ENCODE measurements at regions not wholly inside any gene's neighbourhood (a gene's known extent, or its start where the extent isn't known, plus 50 kb on each side); places are given as distances from the start of the nearest gene placed in this dataset.
"Not testable (repeated sequence)": the region's sequence is repeated elsewhere in the genome, so short reads cannot be mapped to it uniquely, and the experiment has no call there.

GRCh38 chr7:50240699-50241098 lies 63.8 kb upstream of the IKZF1 start:
- TF ChIP-seq CTCF (IDR thresholded peaks at IDR 0.05 in 4 of 5, conservative IDR thresholded peaks at IDR 0.05 in 1 of 5); POLR2A (IDR thresholded peaks at IDR 0.05): not testable (repeated sequence)
